Endodermal cell (in vitro differentiated cells): ENCODE measurements at regions not wholly inside any gene's neighbourhood (a gene's known extent, or its start where the extent isn't known, plus 50 kb on each side); places are given as distances from the start of the nearest gene placed in this dataset.
A peak's percentile ranks its signal among the peaks of the same experiment; 100 is the strongest.

Source experiments
- DNase-seq: peaks from one replicate; pipeline ENCODE4 v3.0.0-alpha.2; 2017
- H3K27ac ChIP-seq: 2 replicates; pipeline ENCODE4 v1.5.1; 2013; ENCODE audit warnings: mild to moderate bottlenecking, low read depth, low read length, moderate library complexity
- H3K27me3 ChIP-seq: 2 replicates; pipeline ENCODE4 v1.6.1; 2013; ENCODE audit warnings: mild to moderate bottlenecking, low read length, moderate library complexity; ENCODE audit not compliant: insufficient read depth, control insufficient read depth, poor library complexity, severe bottlenecking
- H3K36me3 ChIP-seq: 2 replicates; pipeline ENCODE4 v1.7.0; 2013; ENCODE audit warnings: mild to moderate bottlenecking, low read length, moderate library complexity; ENCODE audit not compliant: control insufficient read depth, insufficient read depth
- H3K4me1 ChIP-seq: one replicate; pipeline ENCODE4 v1.7.0; 2013; ENCODE audit warnings: low read length; ENCODE audit not compliant: control insufficient read depth, insufficient read depth
- H3K4me3 ChIP-seq: 2 replicates; pipeline ENCODE4 v1.5.1; 2013; ENCODE audit warnings: mild to moderate bottlenecking, low read length, moderate library complexity
- H3K9ac ChIP-seq: 2 replicates; pipeline ENCODE4 v1.6.1; 2013; ENCODE audit warnings: mild to moderate bottlenecking, low read length, moderate library complexity; ENCODE audit not compliant: poor library complexity, severe bottlenecking; ENCODE audit errors: extremely low read depth
- H3K9me3 ChIP-seq: 2 replicates; pipeline ENCODE4 v1.6.1; 2013; ENCODE audit warnings: mild to moderate bottlenecking, low read length, moderate library complexity; ENCODE audit not compliant: control insufficient read depth
- H3K27ac Mint-ChIP-seq: 2 replicates; pipeline ENCODE4 v1.8.0; 2020; ENCODE audit warnings: mixed read lengths
- H3K27me3 Mint-ChIP-seq: 2 replicates; pipeline ENCODE4 v1.8.0; 2021; ENCODE audit warnings: mild to moderate bottlenecking, mixed read lengths; ENCODE audit not compliant: insufficient read depth
- H3K36me3 Mint-ChIP-seq: 2 replicates; pipeline ENCODE4 v1.8.0; 2020; ENCODE audit warnings: low read depth, mixed read lengths
- H3K4me1 Mint-ChIP-seq: 2 replicates; pipeline ENCODE4 v1.8.0; 2020; ENCODE audit warnings: mixed read lengths
- H3K4me3 Mint-ChIP-seq: 2 replicates; pipeline ENCODE4 v1.8.0; 2020; ENCODE audit warnings: mild to moderate bottlenecking, moderate library complexity, mixed read lengths
- H3K9me3 Mint-ChIP-seq: 2 replicates; pipeline ENCODE4 v1.8.0; 2020; ENCODE audit warnings: mild to moderate bottlenecking, mixed read lengths
- CTCF ChIP-seq: fragments of 200-600 bp; sonication (generic); conservative IDR thresholded peaks from 2 replicates; pipeline ENCODE4 v1.5.0; 2021; ENCODE audit warnings: antibody characterized with exemption, mild to moderate bottlenecking
- WGBS, 2 experiments: methylation state at CpG; one replicate each; pipeline versions ENCODE4 v1.1.5 to v1.1.7; 2013; ENCODE audit warnings: missing lambda C conversion rate in 2 of 2, mixed read lengths in 1 of 2; ENCODE audit not compliant: insufficient coverage in 1 of 2, insufficient read length in 1 of 2; 5-methylcytosine and 5-hydroxymethylcytosine counted together

GRCh38 chr20:23270382-23270911 lies 80.1 kb upstream of the NXT1 start:
- Mint-ChIP-seq H3K27me3 (peaks cover 2% of the 10 kb centered on the region), H3K4me3 (no peak overlapping the region), H3K9me3 (peaks cover 27% of the 10 kb centered on the region), H3K27ac (peak overlapping the region; percentile 87), H3K4me1 (peaks cover 22% of the 10 kb centered on the region), H3K36me3 (peaks cover 7% of the 10 kb centered on the region)
- Histone ChIP-seq H3K4me1 (peaks cover 5% of the 10 kb centered on the region), H3K4me3 (peak overlapping the region; percentile 65), H3K27me3 (no peaks in the 10 kb centered on the region), H3K36me3 (no peaks in the 10 kb centered on the region), H3K9me3 (peaks cover 42% of the 10 kb centered on the region), H3K9ac (no peak overlapping the region), H3K27ac (no peak overlapping the region)
- no peak for DNase-seq
- WGBS, 2 experiments: 89% methylated on average over 8 to 11 of the region's 11 CpGs
- no peak for TF ChIP-seq CTCF

- Histone ChIP-seq H3K36me3 (no peaks in the 10 kb centered on the region), H3K27me3 (no peaks in the 10 kb centered on the region), H3K4me3 (peak overlapping the region; percentile 65), H3K9me3 (peaks cover 42% of the 10 kb centered on the region), H3K27ac (no peak overlapping the region), H3K4me1 (peaks cover 5% of the 10 kb centered on the region), H3K9ac (peak overlapping the region; percentile 13)
- Mint-ChIP-seq H3K4me3 (no peak overlapping the region), H3K4me1 (peaks cover 22% of the 10 kb centered on the region), H3K36me3 (peaks cover 7% of the 10 kb centered on the region), H3K27ac (peak overlapping the region; percentile 87), H3K9me3 (peaks cover 27% of the 10 kb centered on the region), H3K27me3 (peaks cover 2% of the 10 kb centered on the region)
- TF ChIP-seq CTCF: no peak
- WGBS, 2 experiments: 54 to 75% methylated on average over 2 to 5 of the region's 5 CpGs
- DNase-seq: peak; percentile 70
Observed at GRCh38 chr20:23269954-23270353, 80.6 kb upstream of the NXT1 start.

- no peak overlapping the region for H3K4me3 Mint-ChIP-seq
- Histone ChIP-seq H3K4me3 (peak overlapping the region; percentile 65), H3K9me3 (peaks cover 42% of the 10 kb centered on the region), H3K9ac (no peak overlapping the region), H3K27me3 (no peaks in the 10 kb centered on the region), H3K4me1 (peaks cover 5% of the 10 kb centered on the region), H3K27ac (no peak overlapping the region), H3K36me3 (no peaks in the 10 kb centered on the region)
- DNase-seq: no peak
- no peak for TF ChIP-seq CTCF
- peak overlapping the region; percentile 87 for H3K27ac Mint-ChIP-seq
- peaks cover 22% of the 10 kb centered on the region for H3K4me1 Mint-ChIP-seq
- WGBS, 2 experiments: 81 to 88% methylated on average over 4 of the region's 4 CpGs
- H3K9me3 Mint-ChIP-seq: peaks cover 27% of the 10 kb centered on the region
- H3K36me3 Mint-ChIP-seq: peaks cover 7% of the 10 kb centered on the region
- H3K27me3 Mint-ChIP-seq: peaks cover 2% of the 10 kb centered on the region
Observed at GRCh38 chr20:23268792-23269354, 81.7 kb upstream of the NXT1 start.
